ENCODE measurements at regions not wholly inside any gene's neighbourhood (a gene's known extent, or its start where the extent isn't known, plus 50 kb on each side); places are given as distances from the start of the nearest gene placed in this dataset.
A peak's percentile ranks its signal among the peaks of the same experiment; 100 is the strongest.

DNA sequence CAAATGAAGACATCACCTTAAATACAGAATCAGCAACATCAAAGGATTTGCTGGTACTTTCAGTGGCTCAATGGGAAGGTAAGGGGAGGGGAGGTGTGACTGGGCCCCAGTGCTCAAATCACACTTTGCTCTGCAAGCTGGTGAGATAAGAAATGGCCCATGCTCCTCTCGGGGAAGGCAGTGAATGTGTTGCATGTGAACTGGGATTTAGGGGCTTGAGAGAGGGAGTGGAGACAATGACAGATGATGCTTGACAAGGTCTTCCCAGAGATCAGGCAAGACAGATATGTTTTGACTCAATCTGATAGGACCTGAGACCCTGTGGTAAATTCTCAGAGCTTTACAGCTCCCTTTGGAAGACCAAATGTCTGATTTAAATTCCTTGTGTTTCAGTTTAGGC, 233.0 kb upstream of the PROK2 start:
- no peak for DNase-seq (ENCODE audit: low read depth)
- H3K4me3 ChIP-seq (ENCODE audit: low read depth, low read length): no peak overlapping the region
- TF ChIP-seq, protein P1, sequence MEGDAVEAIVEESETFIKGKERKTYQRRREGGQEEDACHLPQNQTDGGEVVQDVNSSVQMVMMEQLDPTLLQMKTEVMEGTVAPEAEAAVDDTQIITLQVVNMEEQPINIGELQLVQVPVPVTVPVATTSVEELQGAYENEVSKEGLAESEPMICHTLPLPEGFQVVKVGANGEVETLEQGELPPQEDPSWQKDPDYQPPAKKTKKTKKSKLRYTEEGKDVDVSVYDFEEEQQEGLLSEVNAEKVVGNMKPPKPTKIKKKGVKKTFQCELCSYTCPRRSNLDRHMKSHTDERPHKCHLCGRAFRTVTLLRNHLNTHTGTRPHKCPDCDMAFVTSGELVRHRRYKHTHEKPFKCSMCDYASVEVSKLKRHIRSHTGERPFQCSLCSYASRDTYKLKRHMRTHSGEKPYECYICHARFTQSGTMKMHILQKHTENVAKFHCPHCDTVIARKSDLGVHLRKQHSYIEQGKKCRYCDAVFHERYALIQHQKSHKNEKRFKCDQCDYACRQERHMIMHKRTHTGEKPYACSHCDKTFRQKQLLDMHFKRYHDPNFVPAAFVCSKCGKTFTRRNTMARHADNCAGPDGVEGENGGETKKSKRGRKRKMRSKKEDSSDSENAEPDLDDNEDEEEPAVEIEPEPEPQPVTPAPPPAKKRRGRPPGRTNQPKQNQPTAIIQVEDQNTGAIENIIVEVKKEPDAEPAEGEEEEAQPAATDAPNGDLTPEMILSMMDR (IDR thresholded peaks at IDR 0.05; ENCODE audit: insufficient read depth, low read depth, low read length, missing control alignments): no peak

DNA sequence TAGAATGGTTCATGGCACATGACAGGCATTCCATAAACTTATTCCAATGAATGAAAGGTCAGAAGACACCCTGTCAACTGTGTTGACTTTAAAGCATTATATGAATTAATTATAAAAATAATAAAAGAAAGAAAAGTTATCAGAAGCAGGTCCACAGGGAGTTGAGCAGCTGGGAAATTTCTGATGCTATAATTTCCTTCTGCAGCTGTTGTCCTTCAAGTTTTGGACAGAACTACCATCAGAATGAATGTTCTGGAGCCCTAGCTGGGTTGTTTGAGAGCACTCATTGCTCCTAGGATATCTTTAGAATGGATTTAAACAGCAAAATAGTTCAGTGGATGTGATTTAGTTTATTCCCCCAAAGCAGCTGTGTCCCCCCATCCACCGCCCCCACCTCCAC, 232.4 kb upstream of the PROK2 start:
- TF ChIP-seq, protein P1 (IDR thresholded peaks at IDR 0.05; ENCODE audit: insufficient read depth, low read depth, low read length, missing control alignments): no peak
- H3K4me3 ChIP-seq (ENCODE audit: low read depth, low read length): no peak overlapping the region
- no peak for DNase-seq (ENCODE audit: low read depth)

DNA sequence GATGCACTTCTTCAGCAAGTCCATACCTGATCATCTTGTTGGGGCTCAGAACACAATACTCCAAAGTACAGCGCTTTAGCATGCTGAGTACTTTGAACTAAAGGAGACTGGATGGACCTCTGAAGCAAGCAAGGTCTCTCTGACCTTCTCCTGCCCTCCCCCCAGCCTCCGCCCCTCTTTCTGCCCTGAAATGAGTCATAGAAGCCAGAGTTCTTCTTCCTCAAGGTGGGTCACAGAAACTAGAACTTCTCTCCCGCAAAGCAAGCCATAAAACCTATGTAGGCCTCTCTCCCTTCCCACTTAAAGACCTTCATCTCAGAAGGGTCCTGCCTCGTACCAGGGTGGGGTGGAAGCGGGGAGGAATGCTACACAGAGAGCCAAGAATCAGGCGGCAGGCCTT, 230.5 kb upstream of the PROK2 start:
- DNase-seq (ENCODE audit: low read depth): peak; percentile 71
- TF ChIP-seq, protein P1 (IDR thresholded peaks at IDR 0.05; ENCODE audit: insufficient read depth, low read depth, low read length, missing control alignments): no peak

DNA sequence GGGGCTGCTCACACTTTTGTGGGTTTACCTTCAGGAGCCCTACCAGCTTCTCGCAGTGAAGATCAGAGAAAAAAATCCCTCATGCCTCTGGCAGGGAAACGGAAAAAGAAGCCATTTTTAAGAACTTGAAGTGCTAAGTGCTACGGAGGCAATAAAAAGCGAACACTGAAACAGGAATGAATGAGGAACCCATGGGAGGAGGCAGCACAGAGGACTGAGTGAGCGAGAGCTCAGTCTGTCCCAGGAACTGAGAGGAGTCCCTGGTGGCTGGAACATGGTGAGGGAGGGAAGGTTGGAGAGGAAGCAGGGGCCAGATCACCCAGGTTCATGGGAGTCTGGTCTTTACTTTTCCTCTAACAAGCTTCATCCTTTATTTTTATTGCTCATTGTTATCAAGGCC, 228.1 kb upstream of the PROK2 start:
- no peak overlapping the region for H3K4me3 ChIP-seq (ENCODE audit: low read depth, low read length)
- TF ChIP-seq, protein P1 (IDR thresholded peaks at IDR 0.05; ENCODE audit: insufficient read depth, low read depth, low read length, missing control alignments): no peak
- no peak for DNase-seq (ENCODE audit: low read depth)

More for the DNA sequence above, 230.5 kb upstream of the PROK2 start:
- H3K4me3 ChIP-seq (ENCODE audit: low read depth, low read length): no peak overlapping the region

DNA sequence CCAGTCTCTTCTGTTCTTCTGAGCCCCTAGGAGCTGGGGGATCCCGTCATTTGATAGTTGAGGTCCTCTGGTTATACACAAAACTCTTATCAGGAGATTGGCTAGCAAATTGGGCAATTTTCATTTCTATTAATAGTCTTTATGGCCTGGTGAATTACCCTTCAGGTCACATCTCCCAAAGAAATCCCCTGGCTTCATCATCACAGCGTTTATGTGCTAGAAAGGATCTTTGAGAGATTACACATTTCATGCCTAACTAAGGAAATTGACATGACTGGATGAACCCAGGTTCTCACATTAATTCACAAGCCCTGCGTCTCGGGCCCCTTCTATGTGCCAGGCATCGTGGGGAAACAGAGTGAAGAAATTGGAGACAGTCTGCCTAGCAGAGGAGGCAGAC, 227.4 kb upstream of the PROK2 start:
- TF ChIP-seq, protein P1 (IDR thresholded peaks at IDR 0.05; ENCODE audit: insufficient read depth, low read depth, low read length, missing control alignments): no peak
- peak; percentile 45 for DNase-seq (ENCODE audit: low read depth)
- no peak overlapping the region for H3K4me3 ChIP-seq (ENCODE audit: low read depth, low read length)

DNA sequence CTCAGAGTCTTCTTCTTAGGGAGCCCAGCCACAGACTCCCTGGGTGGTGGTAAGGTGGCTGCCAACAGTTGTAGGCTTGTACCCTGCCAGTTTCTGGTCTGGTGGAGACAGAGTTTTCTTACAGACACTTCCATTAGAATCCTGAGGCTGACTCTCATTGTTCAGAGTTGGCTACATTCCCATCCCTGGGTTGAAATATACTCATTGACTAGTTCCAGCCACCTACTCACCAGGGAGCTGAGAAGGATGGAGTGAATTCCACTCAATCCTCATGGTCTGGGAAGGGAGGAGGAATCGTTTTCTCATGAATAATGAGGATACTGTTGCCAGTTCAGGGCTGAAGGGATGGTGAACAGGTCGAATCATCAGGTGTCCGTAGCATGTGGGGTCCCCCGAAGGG, 226.5 kb upstream of the PROK2 start:
- no peak for DNase-seq (ENCODE audit: low read depth)
- TF ChIP-seq, protein P1 (IDR thresholded peaks at IDR 0.05; ENCODE audit: insufficient read depth, low read depth, low read length, missing control alignments): no peak
- H3K4me3 ChIP-seq (ENCODE audit: low read depth, low read length): no peak overlapping the region

DNA sequence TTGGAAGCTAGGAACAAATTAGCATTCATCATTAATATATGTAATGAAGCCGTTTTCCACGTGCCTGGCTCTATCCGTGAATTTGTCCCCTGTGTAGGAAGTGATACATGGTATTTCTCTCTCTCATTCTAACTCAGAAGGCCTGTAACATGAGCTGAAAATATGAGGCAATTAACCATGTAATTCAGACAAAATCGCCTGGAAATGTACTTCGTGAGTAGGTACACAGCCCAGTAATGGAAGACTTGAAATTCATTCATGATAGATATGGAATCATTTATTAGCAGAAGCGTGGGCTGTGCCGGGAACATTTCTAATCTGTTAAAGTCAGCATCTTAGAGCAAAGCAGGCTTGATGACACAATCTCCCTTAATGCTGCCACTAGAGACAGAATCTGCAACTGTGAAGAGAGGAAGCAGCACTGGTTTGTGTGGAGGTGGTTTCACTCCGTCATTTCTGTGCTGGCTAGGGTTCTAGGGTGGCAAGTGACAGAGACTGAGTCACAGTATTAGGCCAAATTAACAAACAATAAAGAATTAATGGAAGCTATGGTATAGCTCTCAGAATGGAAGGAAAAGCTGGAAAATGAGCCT, 225.0 kb upstream of the PROK2 start:
- DNase-seq (ENCODE audit: low read depth): peak; percentile 57
- no peak overlapping the region for H3K4me3 ChIP-seq (ENCODE audit: low read depth, low read length)
- TF ChIP-seq, protein P1 (IDR thresholded peaks at IDR 0.05; ENCODE audit: insufficient read depth, low read depth, low read length, missing control alignments): no peak

Measured in GM12865 (cell line).